ENCODE measurements at regions not wholly inside any gene's neighbourhood (a gene's known extent, or its start where the extent isn't known, plus 50 kb on each side); places are given as distances from the start of the nearest gene placed in this dataset.
A peak's percentile ranks its signal among the peaks of the same experiment; 100 is the strongest.

- dilution Hi-C loops (cut with MboI; ENCODE audit: extremely low pct_ligation_motif_present, low sequenced_read_pairs) = no loop called here
- no peak for TF ChIP-seq EZH2 (IDR thresholded peaks at IDR 0.05; ENCODE audit: low read length)
- TF ChIP-seq CTCF (optimal IDR thresholded peaks at IDR 0.05 in 1 of 3, IDR thresholded peaks at IDR 0.05 in 1 of 3, conservative IDR thresholded peaks at IDR 0.05 in 1 of 3; ENCODE audit: extremely low read depth in 1 of 3, insufficient read depth in 2 of 3, low read length in 3 of 3) = no peak
- peaks cover under 1% of the 10 kb centered on the region for H3K27me3 ChIP-seq (ENCODE audit: control insufficient read depth, extremely low read depth, insufficient read depth, low read length)
- H3K9me1 ChIP-seq (ENCODE audit: control insufficient read depth, extremely low read depth, insufficient read depth, low read length) = no peaks in the 10 kb centered on the region
- H4K20me1 ChIP-seq (ENCODE audit: control insufficient read depth, extremely low read depth, insufficient read depth, low read length) = no peaks in the 10 kb centered on the region
- H3K27ac ChIP-seq (ENCODE audit: control insufficient read depth, insufficient read depth, low read length) = no peak overlapping the region
- no peaks in the 10 kb centered on the region for H3K9me3 ChIP-seq (ENCODE audit: control insufficient read depth, low read depth, low read length)
- H3K9ac ChIP-seq (ENCODE audit: control insufficient read depth, extremely low read depth, insufficient read depth, low read length) = no peak overlapping the region
- H2AFZ ChIP-seq (ENCODE audit: control insufficient read depth, low read length) = no peak overlapping the region
- H3K36me3 ChIP-seq (ENCODE audit: control insufficient read depth in 2 of 2, extremely low read depth in 1 of 2, insufficient read depth in 2 of 2, low read length in 2 of 2) = no peaks in the 10 kb centered on the region
- no peaks in the 10 kb centered on the region for H3K79me2 ChIP-seq (ENCODE audit: control insufficient read depth, insufficient read depth, low read length)
- peaks cover 15% of the 10 kb centered on the region for H3K4me1 ChIP-seq (ENCODE audit: control insufficient read depth, extremely low read depth, insufficient read depth, low read length)
- H3K4me3 ChIP-seq (ENCODE audit: control insufficient read depth in 2 of 3, extremely low read depth in 1 of 3, insufficient read depth in 2 of 3, low read depth in 1 of 3, low read length in 3 of 3) = no peak overlapping the region
- FAIRE-seq (no peak), DNase-seq (ENCODE audit: low read depth, low spot score) (no peak)
- H3K4me2 ChIP-seq (ENCODE audit: control insufficient read depth, extremely low read depth, insufficient read depth, low read depth, low read length) = peak overlapping the region; percentile 53
Measured at GRCh38 chr3:154061001-154061370, 60.2 kb upstream of the ARHGEF26 start.

- H3K36me3 ChIP-seq (ENCODE audit: control insufficient read depth in 2 of 2, extremely low read depth in 1 of 2, insufficient read depth in 2 of 2, low read length in 2 of 2) = no peaks in the 10 kb centered on the region
- H2AFZ ChIP-seq (ENCODE audit: control insufficient read depth, low read length) = no peak overlapping the region
- DNase-seq (ENCODE audit: low read depth, low spot score) (no peak), FAIRE-seq (no peak)
- H3K4me1 ChIP-seq (ENCODE audit: control insufficient read depth, extremely low read depth, insufficient read depth, low read length) = peaks cover 15% of the 10 kb centered on the region
- H3K9me1 ChIP-seq (ENCODE audit: control insufficient read depth, extremely low read depth, insufficient read depth, low read length) = no peaks in the 10 kb centered on the region
- no peaks in the 10 kb centered on the region for H3K9me3 ChIP-seq (ENCODE audit: control insufficient read depth, low read depth, low read length)
- H3K4me3 ChIP-seq (ENCODE audit: control insufficient read depth in 2 of 3, extremely low read depth in 1 of 3, insufficient read depth in 2 of 3, low read depth in 1 of 3, low read length in 3 of 3) = no peak overlapping the region
- H4K20me1 ChIP-seq (ENCODE audit: control insufficient read depth, extremely low read depth, insufficient read depth, low read length) = no peaks in the 10 kb centered on the region
- TF ChIP-seq CTCF (optimal IDR thresholded peaks at IDR 0.05 in 1 of 3, IDR thresholded peaks at IDR 0.05 in 1 of 3, conservative IDR thresholded peaks at IDR 0.05 in 1 of 3; ENCODE audit: extremely low read depth in 1 of 3, insufficient read depth in 2 of 3, low read length in 3 of 3) = no peak
- TF ChIP-seq EZH2 (IDR thresholded peaks at IDR 0.05; ENCODE audit: low read length) = no peak
- H3K27ac ChIP-seq (ENCODE audit: control insufficient read depth, insufficient read depth, low read length) = no peak overlapping the region
- no peak overlapping the region for H3K4me2 ChIP-seq (ENCODE audit: control insufficient read depth, extremely low read depth, insufficient read depth, low read depth, low read length)
- no peak overlapping the region for H3K9ac ChIP-seq (ENCODE audit: control insufficient read depth, extremely low read depth, insufficient read depth, low read length)
- dilution Hi-C loops (cut with MboI; ENCODE audit: extremely low pct_ligation_motif_present, low sequenced_read_pairs) = no loop called here
- H3K27me3 ChIP-seq (ENCODE audit: control insufficient read depth, extremely low read depth, insufficient read depth, low read length) = no peaks in the 10 kb centered on the region
- H3K79me2 ChIP-seq (ENCODE audit: control insufficient read depth, insufficient read depth, low read length) = no peaks in the 10 kb centered on the region
Measured at GRCh38 chr3:154062513-154062912, 58.7 kb upstream of the ARHGEF26 start.
